Sigmoid colon (tissue), 6 donors: ENCODE measurements at regions not wholly inside any gene's neighbourhood (a gene's known extent, or its start where the extent isn't known, plus 50 kb on each side); places are given as distances from the start of the nearest gene placed in this dataset.

ENCODE experiments used
- DNase-seq: peaks from one replicate; pipeline ENCODE4 v3.0.0-alpha.2; 2019
- H3K27ac ChIP-seq, 4 donors: fragments of 200-600 bp; sonication (generic); one replicate each; pipeline ENCODE4 v1.5.1; 2016 to 2019; ENCODE audit warnings: mild to moderate bottlenecking in 1 of 4
- H3K27me3 ChIP-seq, 3 donors: fragments of 200-600 bp; sonication (generic); one replicate each; pipeline ENCODE4 v1.5.1; 2019; ENCODE audit warnings: mild to moderate bottlenecking in 1 of 3
- H3K36me3 ChIP-seq, 4 donors: fragments of 200-600 bp; sonication (generic); one replicate each; pipeline ENCODE4 v1.5.1; 2016 to 2019
- H3K4me1 ChIP-seq, 4 donors: fragments of 200-600 bp; sonication (generic); one replicate each; pipeline ENCODE4 v1.5.1; 2017 to 2019
- H3K4me3 ChIP-seq, 4 donors: fragments of 200-600 bp; sonication (generic); one replicate each; pipeline ENCODE4 v1.5.1; 2017 to 2019; ENCODE audit warnings: mild to moderate bottlenecking in 2 of 4, moderate library complexity in 1 of 4
- H3K9me3 ChIP-seq, 4 donors: fragments of 200-600 bp in 3 of 4; sonication (generic) in 3 of 4; one replicate each; pipeline versions ENCODE4 v1.5.1 to v1.6.1; 2013 to 2019
- EP300 ChIP-seq, 4 donors: sonication (generic); formaldehyde crosslinking; IDR thresholded peaks; one replicate each; pipeline ENCODE4 v1.6.1; 2017; ENCODE audit warnings: antibody characterized with exemption in 4 of 4
- POLR2A ChIP-seq, 2 donors: fragments of 450-650 bp; IDR thresholded peaks; one replicate each; pipeline ENCODE4 v1.6.1; 2016; ENCODE audit warnings: antibody characterized with exemption in 2 of 2, mild to moderate bottlenecking in 2 of 2, moderate library complexity in 2 of 2
- POLR2AphosphoS5 ChIP-seq, 4 donors: sonication (generic); formaldehyde crosslinking; IDR thresholded peaks; one replicate each; pipeline ENCODE4 v1.6.1; 2017; ENCODE audit warnings: antibody characterized with exemption in 4 of 4
- WGBS, 2 donors: extraction: QIAGEN DNeasy Blood & Tissue Kit; methylation state at CpG; one replicate each; pipeline ENCODE4 v1.1.7; 2013; 5-methylcytosine and 5-hydroxymethylcytosine counted together
- intact Hi-C: fragments of 100-400 bp; cut with DNase I; formaldehyde crosslinking; loops from one replicate; pipeline ENCODE4 v1.15.1; 2023
- TF ChIP-seq, protein P1 (sequence below), 4 experiments: fragments of 450-650 bp in 3 of 4; fragments of 200-600 bp in 1 of 4; IDR thresholded peaks; one replicate each; pipeline ENCODE4 v1.5.1; 2016 to 2019; ENCODE audit warnings: antibody characterized with exemption in 4 of 4, mild to moderate bottlenecking in 3 of 4, moderate library complexity in 2 of 4
- donor health status: healthy with polysubstance abuse.
- donor health status: healthy.

- whole genome bisulfite sequencing, 2 donors, result 94 to 96% methylated on average over 4 of the region's 4 CpGs
- no peak overlapping the region for H3K4me3 ChIP-seq
- H3K9me3 ChIP-seq, result no peaks in the 10 kb centered on the region
- intact Hi-C loops, result no loop called here
- H3K36me3 ChIP-seq, result no peaks in the 10 kb centered on the region
- TF ChIP-seq EP300 (IDR thresholded peaks at IDR 0.05) (no peak), POLR2AphosphoS5 (IDR thresholded peaks at IDR 0.05) (no peak), POLR2A (IDR thresholded peaks at IDR 0.05) (no peak)
- TF ChIP-seq, protein P1, sequence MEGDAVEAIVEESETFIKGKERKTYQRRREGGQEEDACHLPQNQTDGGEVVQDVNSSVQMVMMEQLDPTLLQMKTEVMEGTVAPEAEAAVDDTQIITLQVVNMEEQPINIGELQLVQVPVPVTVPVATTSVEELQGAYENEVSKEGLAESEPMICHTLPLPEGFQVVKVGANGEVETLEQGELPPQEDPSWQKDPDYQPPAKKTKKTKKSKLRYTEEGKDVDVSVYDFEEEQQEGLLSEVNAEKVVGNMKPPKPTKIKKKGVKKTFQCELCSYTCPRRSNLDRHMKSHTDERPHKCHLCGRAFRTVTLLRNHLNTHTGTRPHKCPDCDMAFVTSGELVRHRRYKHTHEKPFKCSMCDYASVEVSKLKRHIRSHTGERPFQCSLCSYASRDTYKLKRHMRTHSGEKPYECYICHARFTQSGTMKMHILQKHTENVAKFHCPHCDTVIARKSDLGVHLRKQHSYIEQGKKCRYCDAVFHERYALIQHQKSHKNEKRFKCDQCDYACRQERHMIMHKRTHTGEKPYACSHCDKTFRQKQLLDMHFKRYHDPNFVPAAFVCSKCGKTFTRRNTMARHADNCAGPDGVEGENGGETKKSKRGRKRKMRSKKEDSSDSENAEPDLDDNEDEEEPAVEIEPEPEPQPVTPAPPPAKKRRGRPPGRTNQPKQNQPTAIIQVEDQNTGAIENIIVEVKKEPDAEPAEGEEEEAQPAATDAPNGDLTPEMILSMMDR (IDR thresholded peaks at IDR 0.05), result no peak
- H3K27ac ChIP-seq, result no peak overlapping the region
- no peaks in the 10 kb centered on the region for H3K27me3 ChIP-seq
- no peaks in the 10 kb centered on the region for H3K4me1 ChIP-seq
- DNase-seq, result no peak
Observed at GRCh38 chr2:143906850-143907249, 613.1 kb downstream of the ZEB2 start.

- WGBS, 2 donors, result 81 to 87% methylated on average over 4 of the region's 4 CpGs
- Histone ChIP-seq H3K9me3 (no peaks in the 10 kb centered on the region), H3K27me3 (no peaks in the 10 kb centered on the region), H3K36me3 (no peaks in the 10 kb centered on the region), H3K4me3 (no peak overlapping the region), H3K27ac (no peak overlapping the region), H3K4me1 (no peaks in the 10 kb centered on the region)
- intact Hi-C loops, result no loop called here
- DNase-seq, result no peak
- no peak for TF ChIP-seq EP300 (IDR thresholded peaks at IDR 0.05)
- no peak for TF ChIP-seq POLR2AphosphoS5 (IDR thresholded peaks at IDR 0.05)
- no peak for TF ChIP-seq POLR2A (IDR thresholded peaks at IDR 0.05)
- TF ChIP-seq, protein P1 (IDR thresholded peaks at IDR 0.05), result no peak
Observed at GRCh38 chr2:143905587-143905986, 614.3 kb downstream of the ZEB2 start.

GRCh38 chr2:143903172-143903856 lies 616.6 kb downstream of the ZEB2 start:
- Histone ChIP-seq H3K27me3 (no peaks in the 10 kb centered on the region), H3K4me3 (no peak overlapping the region), H3K36me3 (no peaks in the 10 kb centered on the region), H3K27ac (no peak overlapping the region), H3K4me1 (no peaks in the 10 kb centered on the region), H3K9me3 (no peaks in the 10 kb centered on the region)
- intact Hi-C loops, result no loop called here
- no peak for DNase-seq
- 78 to 83% methylated on average over 5 of the region's 5 CpGs for WGBS, 2 donors
- TF ChIP-seq, protein P1 (IDR thresholded peaks at IDR 0.05), result no peak
- TF ChIP-seq POLR2A (IDR thresholded peaks at IDR 0.05), result no peak
- no peak for TF ChIP-seq EP300 (IDR thresholded peaks at IDR 0.05)
- no peak for TF ChIP-seq POLR2AphosphoS5 (IDR thresholded peaks at IDR 0.05)

GRCh38 chr2:143901185-143901842 lies 618.6 kb downstream of the ZEB2 start:
- WGBS, 2 donors, result 77 to 87% methylated on average over 4 of the region's 4 CpGs
- TF ChIP-seq POLR2AphosphoS5 (IDR thresholded peaks at IDR 0.05), result no peak
- TF ChIP-seq, protein P1 (IDR thresholded peaks at IDR 0.05), result no peak
- no peak for TF ChIP-seq POLR2A (IDR thresholded peaks at IDR 0.05)
- TF ChIP-seq EP300 (IDR thresholded peaks at IDR 0.05), result no peak
- DNase-seq, result no peak
- Histone ChIP-seq H3K4me1 (no peaks in the 10 kb centered on the region), H3K9me3 (no peaks in the 10 kb centered on the region), H3K36me3 (no peaks in the 10 kb centered on the region), H3K27me3 (no peaks in the 10 kb centered on the region), H3K4me3 (no peak overlapping the region), H3K27ac (no peak overlapping the region)
- intact Hi-C loops, result no loop called here
